ENCODE measurements at regions not wholly inside any gene's neighbourhood (a gene's known extent, or its start where the extent isn't known, plus 50 kb on each side); places are given as distances from the start of the nearest gene placed in this dataset.

- Histone ChIP-seq H3K27ac (no peak overlapping the region), H3K27me3 (no peaks in the 10 kb centered on the region), H3K9me3 (no peaks in the 10 kb centered on the region), H3K36me3 (no peaks in the 10 kb centered on the region), H3K4me1 (ENCODE audit: insufficient read depth) (no peaks in the 10 kb centered on the region), H3K4me3 (no peak overlapping the region)
- intact Hi-C loops (cut with DNase I): no loop called here
- TF ChIP-seq POLR2A (IDR thresholded peaks at IDR 0.05): no peak
- no peak for TF ChIP-seq CTCF (IDR thresholded peaks at IDR 0.05)
- TF ChIP-seq EP300 (IDR thresholded peaks at IDR 0.05): no peak
- no peak for DNase-seq
- 30 to 37% (median 34%) methylated on average over 9 of the region's 9 CpGs for WGBS, 3 donors
Measured at GRCh38 chr2:128867311-128867710, 548.6 kb upstream of the HS6ST1 start.

GRCh38 chr2:128867936-128868636 lies 549.4 kb upstream of the HS6ST1 start:
- 75 to 87% (median 77%) methylated on average over 7 of the region's 7 CpGs for WGBS, 3 donors
- TF ChIP-seq CTCF (IDR thresholded peaks at IDR 0.05): no peak
- TF ChIP-seq POLR2A (IDR thresholded peaks at IDR 0.05): no peak
- no peak for TF ChIP-seq EP300 (IDR thresholded peaks at IDR 0.05)
- H3K9me3 ChIP-seq: no peaks in the 10 kb centered on the region
- no peak for DNase-seq
- H3K4me1 ChIP-seq (ENCODE audit: insufficient read depth): no peaks in the 10 kb centered on the region
- intact Hi-C loops (cut with DNase I): no loop called here
- no peaks in the 10 kb centered on the region for H3K36me3 ChIP-seq
- no peaks in the 10 kb centered on the region for H3K27me3 ChIP-seq
- no peak overlapping the region for H3K27ac ChIP-seq
- no peak overlapping the region for H3K4me3 ChIP-seq

- 75 to 90% (median 89%) methylated on average over 7 of the region's 7 CpGs for WGBS, 3 donors
- Histone ChIP-seq H3K4me1 (ENCODE audit: insufficient read depth) (no peaks in the 10 kb centered on the region), H3K36me3 (no peaks in the 10 kb centered on the region), H3K9me3 (no peaks in the 10 kb centered on the region), H3K27ac (no peak overlapping the region), H3K27me3 (no peaks in the 10 kb centered on the region), H3K4me3 (no peak overlapping the region)
- no peak for DNase-seq
- intact Hi-C loops (cut with DNase I): no loop called here
- TF ChIP-seq CTCF (IDR thresholded peaks at IDR 0.05) (no peak), POLR2A (IDR thresholded peaks at IDR 0.05) (no peak), EP300 (IDR thresholded peaks at IDR 0.05) (no peak)
Measured at GRCh38 chr2:128868686-128869551, 550.3 kb upstream of the HS6ST1 start.

GRCh38 chr2:128874608-128875007 lies 555.9 kb upstream of the HS6ST1 start:
- 84 to 90% (median 90%) methylated on average over 5 of the region's 5 CpGs for WGBS, 3 donors

More at GRCh38 chr2:128874608-128875007, 555.9 kb upstream of the HS6ST1 start:
- H3K4me3 ChIP-seq: no peak overlapping the region
- no peaks in the 10 kb centered on the region for H3K27me3 ChIP-seq
- H3K9me3 ChIP-seq: no peaks in the 10 kb centered on the region
- no peaks in the 10 kb centered on the region for H3K4me1 ChIP-seq (ENCODE audit: insufficient read depth)
- TF ChIP-seq EP300 (IDR thresholded peaks at IDR 0.05) (no peak), CTCF (IDR thresholded peaks at IDR 0.05) (no peak), POLR2A (IDR thresholded peaks at IDR 0.05) (no peak)
- intact Hi-C loops (cut with DNase I): no loop called here
- no peaks in the 10 kb centered on the region for H3K36me3 ChIP-seq
- no peak overlapping the region for H3K27ac ChIP-seq
- no peak for DNase-seq

Data from ovary (tissue), 7 donors.